IMR-90 (cell line): ENCODE measurements at regions not wholly inside any gene's neighbourhood (a gene's known extent, or its start where the extent isn't known, plus 50 kb on each side); places are given as distances from the start of the nearest gene placed in this dataset.
"Not testable (repeated sequence)": the region's sequence is repeated elsewhere in the genome, so short reads cannot be mapped to it uniquely, and the experiment has no call there.

ENCODE experiments used
- ATAC-seq: fragments of 200-7000 bp; cut with Tn5 transposase; 2 replicates; pipeline ENCODE4 v1.9.1; 2020; ENCODE audit warnings: low read depth, mild to moderate bottlenecking, moderate library complexity
- BruUV-seq: library from RNA; stranded (reverse); fragments of 400-500 nt; replicated peaks from 2 replicates; lab custom pipeline; 2021; lab: Mats Ljungman, UMichigan
- CTCF ChIA-PET: fragments of 300-600 bp; formaldehyde crosslinking; extraction: SDS; loops from one replicate; lab custom pipeline; 2021; ENCODE audit warnings: antibody characterized with exemption; lab: Yijun Ruan, JAX
- POLR2A ChIA-PET: fragments of 300-600 bp; sonication (Branson Sonifier 250); formaldehyde crosslinking; loops from one replicate; lab custom pipeline; 2022; ENCODE audit warnings: antibody characterized with exemption; ENCODE audit not compliant: unreplicated experiment; lab: Charles Lee
- DNase-seq: peaks from one replicate; pipeline ENCODE4 v3.0.0; 2013
- H2AFZ ChIP-seq: replicated peaks from 2 replicates; pipeline ENCODE3; 2013; ENCODE audit warnings: low read length, mild to moderate bottlenecking; ENCODE audit not compliant: poor library complexity
- H2AK5ac ChIP-seq: 2 replicates; pipeline ENCODE4 v1.6.1; 2013; ENCODE audit warnings: low read depth, low read length, inconsistent platforms
- H2AK9ac ChIP-seq: replicated peaks from 2 replicates; pipeline ENCODE3; 2013; ENCODE audit warnings: mild to moderate bottlenecking, low read depth, low read length, moderate library complexity; ENCODE audit not compliant: poor library complexity
- H2BK120ac ChIP-seq: 2 replicates; pipeline ENCODE4 v1.6.1; 2013; ENCODE audit warnings: low read depth, low read length, inconsistent platforms
- H2BK15ac ChIP-seq: 3 replicates; pipeline ENCODE4 v1.6.1; 2013; ENCODE audit warnings: low read depth, low read length, inconsistent platforms
- H2BK20ac ChIP-seq: 2 replicates; pipeline ENCODE4 v1.6.1; 2013; ENCODE audit warnings: low read depth, mild to moderate bottlenecking, inconsistent platforms, low read length, moderate library complexity
- H2BK5ac ChIP-seq: 2 replicates; pipeline ENCODE4 v1.6.1; 2013; ENCODE audit warnings: mild to moderate bottlenecking, low read depth, low read length, inconsistent platforms; ENCODE audit not compliant: poor library complexity, severe bottlenecking
- H3K14ac ChIP-seq: replicated peaks from 2 replicates; pipeline ENCODE4 v1.6.1; 2013; ENCODE audit warnings: low read depth, low read length, inconsistent platforms
- H3K18ac ChIP-seq: 2 replicates; pipeline ENCODE4 v1.6.1; 2013; ENCODE audit warnings: low read depth, low read length, control low read depth
- H3K23ac ChIP-seq: 2 replicates; pipeline ENCODE4 v1.6.1; 2013; ENCODE audit warnings: low read depth, low read length, inconsistent platforms
- H3K27ac ChIP-seq: 2 replicates; pipeline ENCODE4 v1.5.1; 2013; ENCODE audit warnings: mild to moderate bottlenecking, control low read depth, low read length; ENCODE audit not compliant: insufficient read depth
- H3K27me3 ChIP-seq: 2 replicates; pipeline ENCODE4 v1.6.1; 2013; ENCODE audit warnings: low read length; ENCODE audit not compliant: control insufficient read depth, insufficient read depth
- H3K36me3 ChIP-seq: 2 replicates; pipeline ENCODE4 v1.6.1; 2013; ENCODE audit warnings: low read length, mixed read lengths; ENCODE audit not compliant: control insufficient read depth, insufficient read depth
- H3K4ac ChIP-seq: 2 replicates; pipeline ENCODE4 v1.6.1; 2013; ENCODE audit warnings: low read depth, low read length, inconsistent platforms
- H3K4me1 ChIP-seq: 2 replicates; pipeline ENCODE4 v1.6.1; 2013; ENCODE audit warnings: low read length, mixed read lengths; ENCODE audit not compliant: control insufficient read depth, insufficient read depth
- H3K4me2 ChIP-seq: 2 replicates; pipeline ENCODE4 v1.6.1; 2013; ENCODE audit warnings: low read depth, mild to moderate bottlenecking, control low read depth, low read length, moderate library complexity
- H3K4me3 ChIP-seq: 2 replicates; pipeline ENCODE4 v1.5.1; 2013; ENCODE audit warnings: low read depth, mild to moderate bottlenecking, control low read depth, low read length, moderate library complexity; ENCODE audit not compliant: insufficient read depth
- H3K56ac ChIP-seq: 2 replicates; pipeline ENCODE4 v1.6.1; 2013; ENCODE audit warnings: low read length, inconsistent platforms; ENCODE audit not compliant: insufficient read depth; ENCODE audit errors: extremely low read depth
- H3K79me1 ChIP-seq, 2 experiments: 2 replicates each; pipeline ENCODE4 v1.6.1; 2013; ENCODE audit warnings: low read length in 2 of 2, inconsistent platforms in 1 of 2, low read depth in 1 of 2
- H3K9ac ChIP-seq: 2 replicates; pipeline ENCODE4 v1.6.1; 2013; ENCODE audit warnings: low read depth, low read length, control low read depth
- H3K9me1 ChIP-seq: 2 replicates; pipeline ENCODE4 v1.6.1; 2013; ENCODE audit warnings: low read length, inconsistent platforms; ENCODE audit not compliant: insufficient read depth
- H3K9me3 ChIP-seq: 2 replicates; pipeline ENCODE4 v1.6.1; 2013; ENCODE audit warnings: low read length; ENCODE audit not compliant: control insufficient read depth, insufficient read depth
- H4K20me1 ChIP-seq: 2 replicates; pipeline ENCODE4 v1.6.1; 2013; ENCODE audit warnings: low read length, inconsistent platforms; ENCODE audit not compliant: insufficient read depth
- H4K5ac ChIP-seq: 2 replicates; pipeline ENCODE4 v1.6.1; 2013; ENCODE audit warnings: mild to moderate bottlenecking, low read depth, low read length, control low read depth
- H4K8ac ChIP-seq, 2 experiments: 2 replicates each; pipeline ENCODE4 v1.6.1; 2013; ENCODE audit warnings: low read depth in 2 of 2, low read length in 2 of 2, control low read depth in 1 of 2, inconsistent platforms in 1 of 2
- H4K91ac ChIP-seq: 2 replicates; pipeline ENCODE4 v1.6.1; 2013; ENCODE audit warnings: low read depth, low read length, inconsistent platforms; ENCODE audit not compliant: insufficient read depth
- WGBS, 2 experiments: methylation state at CpG; one replicate each; pipeline versions ENCODE4 v1.1.5 to v1.1.7; 2013; ENCODE audit warnings: missing lambda C conversion rate in 2 of 2; ENCODE audit not compliant: insufficient read length in 1 of 2; ENCODE audit errors: extremely low coverage in 2 of 2; 5-methylcytosine and 5-hydroxymethylcytosine counted together
- dilution Hi-C: fragments of 300-500 bp; cut with HindIII; formaldehyde crosslinking; loops from one replicate; pipeline ENCODE4 v1.14.3; 2018; ENCODE audit warnings: low sequenced_read_pairs; ENCODE audit not compliant: unreplicated experiment
- in situ Hi-C: fragments of 300-500 bp; cut with MboI; formaldehyde crosslinking; loops from 3 replicates; pipeline ENCODE4 v1.14.3; 2019; ENCODE audit warnings: low sequenced_read_pairs, inconsistent platforms, mixed read lengths
- intact Hi-C: fragments of 100-400 bp; cut with micrococcal nuclease; formaldehyde crosslinking; loops from 2 replicates; pipeline ENCODE4 v1.10.0; 2022

GRCh38 chr1:242912855-242913254 lies 342.2 kb downstream of the CEP170 start:
- H4K20me1 ChIP-seq, H3K79me1 ChIP-seq, H2AK5ac ChIP-seq, dilution Hi-C loops, ATAC-seq, H3K18ac ChIP-seq, H3K27ac ChIP-seq, H2BK20ac ChIP-seq, H3K9me1 ChIP-seq, H3K27me3 ChIP-seq, intact Hi-C loops, H3K4ac ChIP-seq, DNase-seq, H2BK15ac ChIP-seq, H4K91ac ChIP-seq, H3K56ac ChIP-seq, H2BK5ac ChIP-seq, H3K36me3 ChIP-seq, H3K9ac ChIP-seq, H3K9me3 ChIP-seq, CTCF ChIA-PET, H2AK9ac ChIP-seq, H3K4me3 ChIP-seq, H2AFZ ChIP-seq, H3K14ac ChIP-seq, BruUV-seq, H2BK120ac ChIP-seq, H3K4me2 ChIP-seq, POLR2A ChIA-PET, in situ Hi-C loops, H3K4me1 ChIP-seq, H3K23ac ChIP-seq, H4K8ac ChIP-seq, H4K5ac ChIP-seq: not testable (repeated sequence)
- no CpG with 5 or more reads among the region's 1 CpG for WGBS, 2 experiments

DNA sequence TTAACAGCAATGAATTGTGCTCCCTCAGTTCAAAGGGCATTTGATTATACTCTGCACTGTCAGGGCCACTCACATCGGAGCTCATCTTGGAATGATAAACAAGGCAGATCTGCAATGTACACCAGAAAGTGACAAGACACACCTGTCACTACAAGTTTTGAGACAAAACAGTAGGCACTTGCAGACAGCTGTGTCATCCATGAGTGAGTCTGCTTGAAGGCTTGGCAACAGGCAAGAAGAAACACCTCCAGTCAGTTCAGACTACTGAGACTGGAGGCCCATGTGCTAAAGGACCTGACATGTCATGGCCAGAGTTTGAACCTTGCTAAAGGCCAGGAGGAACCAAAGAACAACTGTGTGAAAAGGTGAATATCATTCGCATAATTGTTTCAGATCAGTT lies 354.5 kb downstream of the CEP170 start:
- H3K27ac ChIP-seq, H4K8ac ChIP-seq, dilution Hi-C loops, H3K79me1 ChIP-seq, intact Hi-C loops, H2BK20ac ChIP-seq, H3K9ac ChIP-seq, H3K4me1 ChIP-seq, H3K56ac ChIP-seq, DNase-seq, in situ Hi-C loops, H2BK5ac ChIP-seq, H3K23ac ChIP-seq, H2AK5ac ChIP-seq, H3K9me1 ChIP-seq, H2BK15ac ChIP-seq, H3K36me3 ChIP-seq, H3K9me3 ChIP-seq, H3K4me3 ChIP-seq, H2AK9ac ChIP-seq, H3K4me2 ChIP-seq, H4K5ac ChIP-seq, CTCF ChIA-PET, POLR2A ChIA-PET, H3K14ac ChIP-seq, ATAC-seq, H3K4ac ChIP-seq, H2BK120ac ChIP-seq, H2AFZ ChIP-seq, H4K91ac ChIP-seq, H3K18ac ChIP-seq, H4K20me1 ChIP-seq, H3K27me3 ChIP-seq, BruUV-seq: not testable (repeated sequence)
- WGBS, 2 experiments: 20% methylated on average over 1 of the region's 2 CpGs; no CpG with 5 or more reads in 1 of the 2 experiments
